HG02852 (cell line): ENCODE measurements at regions not wholly inside any gene's neighbourhood (a gene's known extent, or its start where the extent isn't known, plus 50 kb on each side); places are given as distances from the start of the nearest gene placed in this dataset.

Experiments used
- ATAC-seq: cut with Tn5 transposase; IDR thresholded peaks from one replicate; pipeline ENCODE4 v1.9.1; 2021; ENCODE audit warnings: mild to moderate bottlenecking, moderate library complexity; ENCODE audit not compliant: unreplicated experiment

GRCh38 chr14:101001311-101002069 lies 98.0 kb upstream of the RTL1 start:
- no peak for ATAC-seq

- ATAC-seq: no peak
These were observed 99.2 kb upstream of the RTL1 start for GRCh38 chr14:101002738-101003137.

GRCh38 chr14:101004176-101004575 lies 100.7 kb upstream of the RTL1 start:
- no peak for ATAC-seq

DNA sequence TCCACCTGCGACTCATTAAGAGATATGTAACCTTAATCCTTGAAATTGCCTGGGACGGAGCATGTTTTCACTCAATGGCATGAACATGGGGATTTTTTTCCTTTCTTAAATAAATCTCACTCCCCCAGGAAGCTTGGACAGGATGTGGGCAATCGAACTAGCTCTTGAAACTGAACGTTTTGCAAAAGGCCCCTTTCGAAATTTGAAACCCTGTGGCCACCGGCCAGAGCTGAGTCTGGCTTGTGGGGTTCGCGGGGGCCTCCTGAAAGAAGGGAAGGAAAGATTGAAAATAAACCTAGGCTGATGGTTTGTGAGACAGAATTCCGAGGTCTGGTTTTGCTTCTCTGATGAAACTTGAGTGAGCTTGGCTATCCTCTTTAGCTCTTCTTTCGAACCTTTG lies 101.4 kb upstream of the RTL1 start:
- no peak for ATAC-seq

DNA sequence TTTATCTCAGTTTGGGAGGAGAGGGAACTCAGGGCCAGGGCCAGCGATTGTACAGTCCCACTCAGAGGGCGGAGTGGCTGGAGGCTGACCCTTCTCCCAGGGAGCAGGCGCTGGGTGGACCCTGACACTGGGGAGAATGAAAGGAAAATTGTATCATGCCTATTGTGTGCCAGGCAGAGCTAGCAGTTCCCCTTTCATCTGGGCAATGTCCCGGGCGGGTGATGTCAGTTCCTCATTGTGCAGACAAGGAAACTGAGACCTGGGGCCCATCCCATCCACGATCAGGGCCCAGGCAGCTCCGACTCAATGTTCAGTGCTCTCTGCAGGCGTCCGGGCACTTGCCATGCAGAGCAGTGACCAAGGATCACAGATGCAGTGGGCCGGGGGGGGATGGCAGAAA lies 101.9 kb upstream of the RTL1 start:
- ATAC-seq: no peak

- ATAC-seq: no peak
These were observed 102.5 kb upstream of the RTL1 start for GRCh38 chr14:101006008-101006407.

DNA sequence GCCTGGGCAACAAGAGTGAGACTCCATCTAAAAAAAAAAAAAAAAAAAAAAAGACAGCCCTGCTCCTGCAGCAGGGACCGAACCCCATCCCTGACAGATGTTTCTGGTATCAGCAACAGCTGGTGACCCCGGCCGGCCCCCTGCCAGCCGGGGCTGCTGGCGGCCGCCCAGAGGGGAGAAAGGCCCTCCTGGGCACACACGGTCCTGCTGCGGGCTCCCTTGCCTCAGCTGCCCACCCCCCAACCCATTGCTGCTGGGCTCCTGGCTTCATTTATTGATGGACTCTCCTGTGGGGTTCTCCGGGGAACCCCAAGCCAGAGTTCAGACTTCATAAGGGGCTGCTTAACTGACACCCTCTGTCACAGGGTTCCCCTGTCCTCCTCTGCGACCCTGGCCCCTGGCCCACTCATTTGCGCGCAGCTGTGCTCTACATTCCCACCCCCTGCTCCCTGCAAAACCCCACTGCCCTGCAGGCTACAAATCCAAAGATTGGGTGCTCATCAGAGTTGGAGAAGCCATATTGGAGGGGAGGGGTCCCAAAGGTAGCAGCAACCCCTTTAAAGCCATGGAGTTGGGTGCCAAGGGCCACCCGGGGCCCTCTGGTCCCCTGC lies 103.6 kb upstream of the RTL1 start:
- ATAC-seq: no peak

DNA sequence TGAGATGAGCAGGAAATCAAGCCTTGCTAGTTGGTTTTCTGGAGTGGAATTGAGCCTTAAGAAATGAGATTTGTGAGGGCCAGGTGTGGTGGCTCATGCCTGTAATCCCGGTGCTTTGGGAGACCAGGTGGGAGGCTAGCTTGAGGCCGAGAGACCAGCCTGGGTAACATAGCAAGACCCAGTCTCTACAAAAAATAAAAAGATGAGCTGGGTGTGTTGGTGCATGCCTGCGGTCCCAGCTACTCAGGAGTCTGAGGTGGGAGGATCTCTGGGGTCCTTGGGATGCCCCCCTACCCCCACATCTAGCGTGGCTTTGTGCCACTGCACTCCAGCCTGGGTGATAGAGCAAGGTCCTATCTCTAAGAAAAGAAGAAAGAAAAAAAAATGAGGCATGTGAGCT lies 104.2 kb upstream of the RTL1 start:
- no peak for ATAC-seq

DNA sequence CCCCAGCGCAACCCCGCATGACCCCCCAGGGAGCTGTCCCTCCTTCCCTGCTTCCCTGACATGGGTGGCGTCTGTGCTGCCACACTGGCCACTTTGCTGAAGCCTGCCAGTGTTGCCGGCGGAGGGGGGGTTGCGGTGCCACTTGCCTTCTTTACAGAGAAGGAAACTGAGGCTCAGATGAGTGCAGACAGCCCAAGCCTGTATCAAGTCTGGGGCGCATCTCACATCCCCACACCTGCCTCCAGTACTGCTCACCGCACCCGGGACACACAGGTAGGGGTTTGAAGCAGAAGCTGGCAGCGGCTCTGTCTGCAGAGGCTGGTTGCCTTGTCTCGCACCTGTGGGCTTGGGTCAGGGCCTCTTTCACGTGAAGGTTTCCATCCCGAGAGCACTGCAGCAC lies 104.7 kb upstream of the RTL1 start:
- no peak for ATAC-seq

DNA sequence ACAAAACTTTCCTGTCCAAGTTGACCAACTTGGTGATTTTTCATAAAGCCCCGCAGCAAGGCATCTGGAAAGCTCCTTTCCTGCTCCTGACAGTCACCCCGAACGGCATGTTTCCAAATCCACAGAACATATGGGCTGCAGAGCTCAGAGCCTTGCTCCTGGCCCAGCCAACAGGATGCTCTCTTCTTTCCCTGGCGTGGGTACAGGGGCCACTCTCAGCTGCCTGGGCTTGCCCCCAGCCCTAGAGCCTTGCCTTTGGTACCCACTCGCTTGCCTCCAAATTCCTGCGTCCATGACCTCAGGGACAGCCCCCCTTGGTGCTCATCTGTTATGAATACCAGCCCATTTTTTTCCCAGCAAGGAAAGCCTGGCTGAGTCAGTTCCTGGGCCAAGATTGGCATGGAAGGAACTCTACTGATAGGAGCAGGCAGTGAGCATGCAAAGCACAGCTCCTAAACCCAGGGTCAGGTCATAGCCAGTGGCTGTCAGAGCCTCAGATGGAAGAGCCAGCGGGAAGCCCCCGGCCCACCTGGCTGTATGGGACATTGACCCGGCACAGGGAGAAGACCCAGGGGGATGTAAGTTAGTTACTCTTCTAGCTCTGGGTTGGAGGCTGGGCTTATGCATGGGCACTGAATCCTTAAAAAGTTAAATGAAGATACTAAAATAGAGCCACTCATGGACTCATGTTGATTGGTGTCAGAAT lies 105.3 kb upstream of the RTL1 start:
- no peak for ATAC-seq

- no peak for ATAC-seq
These were observed 106.0 kb upstream of the RTL1 start for GRCh38 chr14:101009531-101009930.

- ATAC-seq: no peak
These were observed 106.8 kb upstream of the RTL1 start for GRCh38 chr14:101010293-101010692.

DNA sequence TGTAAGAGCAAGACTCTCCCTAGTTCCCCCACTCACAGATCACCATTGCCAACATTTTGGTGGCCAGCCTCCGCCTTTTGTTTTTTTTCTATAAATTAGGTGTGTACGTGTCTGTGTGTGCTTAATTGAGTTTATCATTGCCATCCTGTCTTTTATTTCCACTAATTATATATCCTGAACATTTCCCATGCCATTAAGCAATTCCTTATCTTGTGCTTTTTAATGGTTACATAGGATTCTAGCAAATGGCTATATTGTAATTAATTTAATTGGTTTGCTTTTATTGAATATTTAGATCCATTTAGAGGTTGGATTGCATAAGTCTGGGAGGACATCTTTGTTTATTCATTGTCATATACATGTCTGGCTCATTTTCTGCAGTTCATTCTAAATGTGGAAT lies 107.3 kb upstream of the RTL1 start:
- no peak for ATAC-seq

- no peak for ATAC-seq
These were observed 113.7 kb upstream of the RTL1 start for GRCh38 chr14:101017209-101017608.

GRCh38 chr14:101017806-101018560 lies 114.5 kb upstream of the RTL1 start:
- ATAC-seq: no peak

DNA sequence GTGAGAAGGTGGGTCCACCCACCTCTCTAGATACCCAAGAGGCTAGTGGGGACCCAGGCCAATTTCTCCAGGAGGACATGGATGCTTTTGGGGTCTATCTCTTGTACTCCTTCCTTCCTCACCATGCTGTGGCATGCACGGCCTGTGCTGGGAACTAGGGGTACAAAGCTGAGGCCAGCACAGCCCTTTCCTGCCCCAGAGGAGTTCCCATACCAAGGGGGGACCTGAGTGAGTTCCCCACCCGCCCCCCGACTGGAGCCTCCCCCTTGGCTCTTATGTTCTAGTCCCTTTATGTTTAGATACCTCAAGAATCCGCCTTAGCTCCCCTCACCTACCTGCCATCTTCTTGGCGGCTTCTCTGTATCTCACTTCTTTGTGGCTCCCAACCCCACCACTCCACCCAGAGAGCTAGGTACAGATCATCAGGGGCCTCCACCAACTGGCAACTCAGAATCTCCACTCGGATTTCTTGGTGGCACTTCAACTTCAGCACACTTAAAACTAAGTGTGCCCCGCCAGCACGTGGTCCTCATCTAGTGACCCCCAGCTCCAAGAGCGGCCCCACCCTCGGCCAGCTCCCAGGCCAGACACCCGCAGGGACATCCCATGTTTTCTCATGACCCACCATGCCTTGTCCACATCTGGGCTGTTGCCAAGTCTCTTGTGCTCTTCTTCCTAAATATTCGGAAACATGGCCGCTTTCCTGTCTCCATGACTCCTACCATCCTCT lies 115.2 kb upstream of the RTL1 start:
- ATAC-seq: no peak

- ATAC-seq: no peak
These were observed 116.0 kb upstream of the RTL1 start for GRCh38 chr14:101019541-101019940.

GRCh38 chr14:101019990-101020710 lies 116.6 kb upstream of the RTL1 start:
- no peak for ATAC-seq

- no peak for ATAC-seq
These were observed 117.4 kb upstream of the RTL1 start for GRCh38 chr14:101020834-101021370.

- no peak for ATAC-seq
These were observed 118.6 kb upstream of the RTL1 start for GRCh38 chr14:101022121-101022520.
